Fibroblast of the aortic adventitia (primary cell): ENCODE measurements at regions not wholly inside any gene's neighbourhood (a gene's known extent, or its start where the extent isn't known, plus 50 kb on each side); places are given as distances from the start of the nearest gene placed in this dataset.

Experiments
- DNase-seq: peaks from one replicate; pipeline ENCODE4 v3.0.0-alpha.2; 2010; ENCODE audit warnings: low read depth
- H3K4me3 ChIP-seq: 2 replicates; pipeline ENCODE4 v1.5.1; 2011; ENCODE audit warnings: low read depth, mild to moderate bottlenecking, control low read depth, low read length, moderate library complexity
- TF ChIP-seq, protein P1 (sequence below): IDR thresholded peaks from 2 replicates; pipeline ENCODE4 v1.5.1; 2011; ENCODE audit warnings: mild to moderate bottlenecking, low read length, control low read depth, inconsistent platforms; ENCODE audit not compliant: insufficient read depth

GRCh38 chr12:74818412-74818811 is 280.8 kb downstream of the ATXN7L3B start:
- no peak overlapping the region for H3K4me3 ChIP-seq
- TF ChIP-seq, protein P1, sequence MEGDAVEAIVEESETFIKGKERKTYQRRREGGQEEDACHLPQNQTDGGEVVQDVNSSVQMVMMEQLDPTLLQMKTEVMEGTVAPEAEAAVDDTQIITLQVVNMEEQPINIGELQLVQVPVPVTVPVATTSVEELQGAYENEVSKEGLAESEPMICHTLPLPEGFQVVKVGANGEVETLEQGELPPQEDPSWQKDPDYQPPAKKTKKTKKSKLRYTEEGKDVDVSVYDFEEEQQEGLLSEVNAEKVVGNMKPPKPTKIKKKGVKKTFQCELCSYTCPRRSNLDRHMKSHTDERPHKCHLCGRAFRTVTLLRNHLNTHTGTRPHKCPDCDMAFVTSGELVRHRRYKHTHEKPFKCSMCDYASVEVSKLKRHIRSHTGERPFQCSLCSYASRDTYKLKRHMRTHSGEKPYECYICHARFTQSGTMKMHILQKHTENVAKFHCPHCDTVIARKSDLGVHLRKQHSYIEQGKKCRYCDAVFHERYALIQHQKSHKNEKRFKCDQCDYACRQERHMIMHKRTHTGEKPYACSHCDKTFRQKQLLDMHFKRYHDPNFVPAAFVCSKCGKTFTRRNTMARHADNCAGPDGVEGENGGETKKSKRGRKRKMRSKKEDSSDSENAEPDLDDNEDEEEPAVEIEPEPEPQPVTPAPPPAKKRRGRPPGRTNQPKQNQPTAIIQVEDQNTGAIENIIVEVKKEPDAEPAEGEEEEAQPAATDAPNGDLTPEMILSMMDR, result no peak
- no peak for DNase-seq

GRCh38 chr12:74820324-74820723 is 282.7 kb downstream of the ATXN7L3B start:
- no peak overlapping the region for H3K4me3 ChIP-seq
- no peak for DNase-seq
- TF ChIP-seq, protein P1, result no peak

GRCh38 chr12:74836567-74836966 is 298.9 kb downstream of the ATXN7L3B start:
- TF ChIP-seq, protein P1, result no peak
- no peak for DNase-seq
- H3K4me3 ChIP-seq, result no peak overlapping the region

- no peak overlapping the region for H3K4me3 ChIP-seq
- no peak for DNase-seq
- TF ChIP-seq, protein P1, result no peak
These were observed 308.5 kb downstream of the ATXN7L3B start for GRCh38 chr12:74846116-74846515.

GRCh38 chr12:74847169-74847568 is 309.5 kb downstream of the ATXN7L3B start:
- TF ChIP-seq, protein P1, result no peak
- H3K4me3 ChIP-seq, result no peak overlapping the region
- no peak for DNase-seq

DNA sequence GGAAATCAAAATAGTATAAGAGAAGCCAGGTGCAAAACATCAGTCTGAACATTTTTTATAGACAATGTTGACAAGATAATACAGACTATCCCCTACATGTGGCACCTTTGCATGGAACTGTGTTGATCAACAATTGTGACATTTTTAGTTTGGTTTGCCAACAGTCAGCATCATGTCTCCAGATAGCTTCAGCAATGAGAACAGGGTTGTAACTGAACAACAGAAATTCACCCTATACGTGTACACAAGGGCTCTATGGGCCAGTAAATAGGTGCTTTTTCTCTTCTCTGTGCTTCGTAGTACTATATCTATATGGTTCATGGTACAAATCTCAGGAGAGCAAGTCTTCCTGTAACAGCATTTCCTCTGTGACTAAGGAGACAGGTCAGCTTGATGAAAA is 310.4 kb downstream of the ATXN7L3B start:
- H3K4me3 ChIP-seq, result no peak overlapping the region
- TF ChIP-seq, protein P1, result no peak
- DNase-seq, result no peak

- no peak overlapping the region for H3K4me3 ChIP-seq
- TF ChIP-seq, protein P1, result no peak
- DNase-seq, result peak; percentile 3
These were observed 312.2 kb downstream of the ATXN7L3B start for GRCh38 chr12:74849801-74850200.
